ENCODE measurements at regions not wholly inside any gene's neighbourhood (a gene's known extent, or its start where the extent isn't known, plus 50 kb on each side); places are given as distances from the start of the nearest gene placed in this dataset.

DNA sequence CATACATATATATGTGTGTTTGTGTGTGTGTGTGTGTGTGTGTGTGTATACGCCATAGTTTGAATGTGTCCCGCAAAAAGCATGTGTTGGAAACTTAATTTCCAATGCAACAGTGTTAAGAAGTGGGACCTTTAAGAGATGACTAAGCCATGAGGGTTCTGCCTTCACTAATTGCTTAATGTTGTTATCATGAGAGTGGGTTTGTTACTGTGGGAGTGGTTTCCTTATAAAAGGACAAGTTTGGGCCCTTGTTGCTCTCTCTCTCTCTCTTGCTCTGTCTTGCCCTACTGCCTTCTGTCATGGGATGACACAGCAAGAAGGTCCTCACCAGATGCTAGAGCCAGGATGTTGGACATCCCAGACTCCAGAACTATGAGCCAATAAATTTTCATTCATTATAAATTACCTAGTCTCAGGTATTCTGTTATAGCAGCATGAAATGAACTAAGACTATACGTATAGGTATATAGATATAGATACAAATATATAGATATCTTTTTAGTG is 103.8 kb upstream of the ZC3H11B start:
- H4K91ac ChIP-seq (ENCODE audit: low read depth, low read length) = no peak overlapping the region
- H3K27ac ChIP-seq (ENCODE audit: low read depth, low read length) = no peak overlapping the region
- no peak overlapping the region for H2BK5ac ChIP-seq (ENCODE audit: low read depth, low read length, poor library complexity)
- no peaks in the 10 kb centered on the region for H3K4me1 ChIP-seq (ENCODE audit: control insufficient read depth in 1 of 2, insufficient read depth in 2 of 2, low read length in 2 of 2)
- H3K18ac ChIP-seq (ENCODE audit: low read length) = no peak overlapping the region
- H3K9ac ChIP-seq (ENCODE audit: low read length) = no peak overlapping the region
- no peaks in the 10 kb centered on the region for H3K36me3 ChIP-seq (ENCODE audit: control insufficient read depth in 1 of 2, insufficient read depth in 2 of 2, low read length in 2 of 2)
- H3K4me2 ChIP-seq (ENCODE audit: low read length) = no peak overlapping the region
- H3K27me3 ChIP-seq (ENCODE audit: insufficient read depth, low read length) = no peaks in the 10 kb centered on the region
- no peak overlapping the region for H3K4ac ChIP-seq (ENCODE audit: low read depth, low read length)
- H2BK120ac ChIP-seq (ENCODE audit: insufficient read depth, low read length, poor library complexity) = no peak overlapping the region
- H3K23ac ChIP-seq (ENCODE audit: low read length) = no peak overlapping the region
- H4K12ac ChIP-seq (ENCODE audit: low read depth, low read length) = no peak overlapping the region
- no peaks in the 10 kb centered on the region for H3K79me1 ChIP-seq (ENCODE audit: low read length)
- no peak overlapping the region for H2AFZ ChIP-seq (ENCODE audit: insufficient read depth, low read length, poor library complexity)
- no peaks in the 10 kb centered on the region for H3K9me3 ChIP-seq (ENCODE audit: insufficient read depth, low read depth, low read length)
- no peak overlapping the region for H3K4me3 ChIP-seq (ENCODE audit: low read depth, low read length)
- H2BK12ac ChIP-seq (ENCODE audit: low read length) = no peak overlapping the region
- DNase-seq = no peak
- no peak overlapping the region for H4K8ac ChIP-seq (ENCODE audit: low read depth, low read length)
- no peak overlapping the region for H2AK5ac ChIP-seq (ENCODE audit: low read length)
- no peak overlapping the region for H3K14ac ChIP-seq (ENCODE audit: low read length)
- no CpG with 5 or more reads among the region's 3 CpGs for WGBS (ENCODE audit: extremely low coverage, insufficient coverage, insufficient read length)
- no peaks in the 10 kb centered on the region for H3K79me2 ChIP-seq (ENCODE audit: control insufficient read depth, insufficient read depth, low read length, poor library complexity)

DNA sequence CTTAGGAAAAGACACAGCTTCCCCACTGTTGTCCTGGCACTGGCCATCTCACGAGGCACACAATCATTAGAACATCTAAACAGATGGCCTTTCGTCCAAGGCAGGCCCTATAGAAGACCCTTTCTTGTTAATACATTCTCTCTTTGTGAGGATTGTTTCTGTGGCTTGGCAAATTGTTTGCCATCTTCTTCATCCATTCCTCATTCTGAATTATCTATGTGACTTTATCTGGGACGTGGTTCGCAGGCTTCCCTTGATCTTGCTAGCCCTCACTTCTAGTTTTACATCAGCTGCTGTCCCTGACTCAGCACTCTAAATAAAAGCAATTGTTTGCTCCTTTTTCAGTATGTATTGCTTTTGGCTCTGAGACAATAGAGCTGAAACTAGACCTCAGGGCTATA is 101.1 kb upstream of the ZC3H11B start:
- Histone ChIP-seq H3K27ac (ENCODE audit: low read depth, low read length) (no peak overlapping the region), H3K9me3 (ENCODE audit: insufficient read depth, low read depth, low read length) (no peaks in the 10 kb centered on the region), H3K4me3 (ENCODE audit: low read depth, low read length) (no peak overlapping the region), H3K23ac (ENCODE audit: low read length) (no peak overlapping the region), H4K12ac (ENCODE audit: low read depth, low read length) (no peak overlapping the region), H3K14ac (ENCODE audit: low read length) (no peak overlapping the region), H2BK120ac (ENCODE audit: insufficient read depth, low read length, poor library complexity) (no peak overlapping the region), H2AFZ (ENCODE audit: insufficient read depth, low read length, poor library complexity) (no peak overlapping the region), H3K4me1 (ENCODE audit: control insufficient read depth in 1 of 2, insufficient read depth in 2 of 2, low read length in 2 of 2) (peaks cover 0 to 3% of the 10 kb centered on the region in 2 experiments), H2BK5ac (ENCODE audit: low read depth, low read length, poor library complexity) (no peak overlapping the region), H4K91ac (ENCODE audit: low read depth, low read length) (no peak overlapping the region), H3K36me3 (ENCODE audit: control insufficient read depth in 1 of 2, insufficient read depth in 2 of 2, low read length in 2 of 2) (no peaks in the 10 kb centered on the region), H3K4ac (ENCODE audit: low read depth, low read length) (no peak overlapping the region), H2AK5ac (ENCODE audit: low read length) (no peak overlapping the region), H3K79me1 (ENCODE audit: low read length) (no peaks in the 10 kb centered on the region), H4K8ac (ENCODE audit: low read depth, low read length) (no peak overlapping the region), H3K79me2 (ENCODE audit: control insufficient read depth, insufficient read depth, low read length, poor library complexity) (no peaks in the 10 kb centered on the region), H2BK12ac (ENCODE audit: low read length) (no peak overlapping the region), H3K4me2 (ENCODE audit: low read length) (no peak overlapping the region), H3K18ac (ENCODE audit: low read length) (no peak overlapping the region), H3K27me3 (ENCODE audit: insufficient read depth, low read length) (no peaks in the 10 kb centered on the region), H3K9ac (ENCODE audit: low read length) (no peak overlapping the region)
- WGBS (ENCODE audit: extremely low coverage, insufficient coverage, insufficient read length) = no CpG with 5 or more reads among the region's 4 CpGs
- no peak for DNase-seq

DNA sequence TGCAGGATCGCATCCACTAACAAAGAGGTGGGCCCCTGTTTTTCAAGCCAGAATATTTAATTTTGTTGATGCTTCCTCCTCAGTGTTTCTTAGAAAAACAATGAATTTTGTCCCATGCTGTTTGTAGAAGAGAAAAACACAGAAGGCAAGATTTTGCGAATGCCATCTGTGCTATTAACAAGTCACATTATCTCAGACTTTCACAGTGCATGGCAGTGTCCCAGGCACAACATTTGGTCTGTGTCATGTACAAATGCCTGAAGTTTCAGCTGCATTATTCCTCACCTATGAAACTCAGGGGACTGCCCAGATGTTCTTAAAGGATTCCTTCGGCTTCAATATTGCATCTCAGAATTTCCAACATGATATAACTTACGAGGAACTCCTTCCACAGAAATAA is 99.6 kb upstream of the ZC3H11B start:
- H3K9me3 ChIP-seq (ENCODE audit: insufficient read depth, low read depth, low read length) = no peaks in the 10 kb centered on the region
- no peak overlapping the region for H3K4ac ChIP-seq (ENCODE audit: low read depth, low read length)
- no peak overlapping the region for H4K12ac ChIP-seq (ENCODE audit: low read depth, low read length)
- no peak overlapping the region for H2BK5ac ChIP-seq (ENCODE audit: low read depth, low read length, poor library complexity)
- peaks cover 0 to 3% of the 10 kb centered on the region in 2 experiments for H3K4me1 ChIP-seq (ENCODE audit: control insufficient read depth in 1 of 2, insufficient read depth in 2 of 2, low read length in 2 of 2)
- no peak overlapping the region for H3K18ac ChIP-seq (ENCODE audit: low read length)
- H4K91ac ChIP-seq (ENCODE audit: low read depth, low read length) = peak overlapping the region; percentile 28
- no peaks in the 10 kb centered on the region for H3K27me3 ChIP-seq (ENCODE audit: insufficient read depth, low read length)
- no peak overlapping the region for H3K23ac ChIP-seq (ENCODE audit: low read length)
- WGBS (ENCODE audit: extremely low coverage, insufficient coverage, insufficient read length) = no CpG with 5 or more reads among the region's 4 CpGs
- H3K36me3 ChIP-seq (ENCODE audit: control insufficient read depth in 1 of 2, insufficient read depth in 2 of 2, low read length in 2 of 2) = no peaks in the 10 kb centered on the region
- no peak overlapping the region for H2AK5ac ChIP-seq (ENCODE audit: low read length)
- no peak overlapping the region for H3K9ac ChIP-seq (ENCODE audit: low read length)
- no peak for DNase-seq
- no peak overlapping the region for H3K27ac ChIP-seq (ENCODE audit: low read depth, low read length)
- no peaks in the 10 kb centered on the region for H3K79me1 ChIP-seq (ENCODE audit: low read length)
- no peak overlapping the region for H4K8ac ChIP-seq (ENCODE audit: low read depth, low read length)
- H2AFZ ChIP-seq (ENCODE audit: insufficient read depth, low read length, poor library complexity) = no peak overlapping the region
- no peak overlapping the region for H2BK120ac ChIP-seq (ENCODE audit: insufficient read depth, low read length, poor library complexity)
- no peak overlapping the region for H3K4me2 ChIP-seq (ENCODE audit: low read length)
- H3K4me3 ChIP-seq (ENCODE audit: low read depth, low read length) = no peak overlapping the region
- H3K14ac ChIP-seq (ENCODE audit: low read length) = no peak overlapping the region
- H3K79me2 ChIP-seq (ENCODE audit: control insufficient read depth, insufficient read depth, low read length, poor library complexity) = no peaks in the 10 kb centered on the region
- no peak overlapping the region for H2BK12ac ChIP-seq (ENCODE audit: low read length)

DNA sequence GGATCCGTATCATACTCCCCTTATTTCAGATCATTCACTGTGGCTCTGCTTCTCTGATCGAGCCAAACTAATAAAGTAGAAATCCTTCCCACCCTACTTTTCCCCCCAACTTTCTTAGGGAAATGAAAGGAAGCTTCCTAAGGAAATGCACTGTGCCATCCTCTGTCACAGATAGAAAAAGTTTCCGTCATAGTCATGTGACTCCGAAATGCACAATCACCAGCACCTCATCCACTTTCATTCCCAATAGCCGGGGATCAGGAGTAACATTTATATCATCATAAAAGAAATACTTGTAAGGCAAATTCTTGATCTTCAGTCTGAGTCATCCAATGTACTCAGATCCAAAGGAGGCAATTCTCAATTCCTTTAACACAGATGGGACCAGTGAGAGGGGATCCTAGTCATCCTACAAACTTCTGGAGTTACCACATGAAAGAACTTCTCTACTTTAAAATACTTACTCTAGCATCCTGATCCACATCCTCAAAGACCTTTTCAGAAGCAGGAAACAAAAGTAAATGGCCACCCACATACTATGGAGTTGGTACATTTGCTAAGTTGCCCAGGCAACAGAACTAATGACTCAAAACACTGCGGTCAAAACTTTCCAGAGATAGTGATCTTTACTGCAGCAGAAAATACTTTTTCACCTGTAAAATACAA is 97.8 kb upstream of the ZC3H11B start:
- Histone ChIP-seq H4K8ac (ENCODE audit: low read depth, low read length) (no peak overlapping the region), H4K91ac (ENCODE audit: low read depth, low read length) (no peak overlapping the region)
- WGBS (ENCODE audit: extremely low coverage, insufficient coverage, insufficient read length) = no CpG with 5 or more reads among the region's 6 CpGs

More for the DNA sequence above, 97.8 kb upstream of the ZC3H11B start:
- DNase-seq = peak; percentile 35 to 65
- Histone ChIP-seq H3K36me3 (ENCODE audit: control insufficient read depth in 1 of 2, insufficient read depth in 2 of 2, low read length in 2 of 2) (no peaks in the 10 kb centered on the region), H3K14ac (ENCODE audit: low read length) (no peak overlapping the region), H3K27me3 (ENCODE audit: insufficient read depth, low read length) (no peaks in the 10 kb centered on the region), H3K9me3 (ENCODE audit: insufficient read depth, low read depth, low read length) (no peaks in the 10 kb centered on the region), H3K4me3 (ENCODE audit: low read depth, low read length) (no peak overlapping the region), H2BK5ac (ENCODE audit: low read depth, low read length, poor library complexity) (no peak overlapping the region), H2BK12ac (ENCODE audit: low read length) (no peak overlapping the region), H3K18ac (ENCODE audit: low read length) (no peak overlapping the region), H3K4me1 (ENCODE audit: control insufficient read depth in 1 of 2, insufficient read depth in 2 of 2, low read length in 2 of 2) (peaks cover 0 to 3% of the 10 kb centered on the region in 2 experiments), H3K4ac (ENCODE audit: low read depth, low read length) (no peak overlapping the region), H2AK5ac (ENCODE audit: low read length) (no peak overlapping the region), H3K79me1 (ENCODE audit: low read length) (no peaks in the 10 kb centered on the region), H2AFZ (ENCODE audit: insufficient read depth, low read length, poor library complexity) (no peak overlapping the region), H3K27ac (ENCODE audit: low read depth, low read length) (no peak overlapping the region), H3K79me2 (ENCODE audit: control insufficient read depth, insufficient read depth, low read length, poor library complexity) (no peaks in the 10 kb centered on the region), H3K9ac (ENCODE audit: low read length) (no peak overlapping the region), H3K23ac (ENCODE audit: low read length) (no peak overlapping the region), H4K12ac (ENCODE audit: low read depth, low read length) (no peak overlapping the region), H3K4me2 (ENCODE audit: low read length) (no peak overlapping the region), H2BK120ac (ENCODE audit: insufficient read depth, low read length, poor library complexity) (no peak overlapping the region)
